ENCODE measurements at regions not wholly inside any gene's neighbourhood (a gene's known extent, or its start where the extent isn't known, plus 50 kb on each side); places are given as distances from the start of the nearest gene placed in this dataset.

GRCh38 chr4:153927451-153927850, 138.6 kb upstream of the SFRP2 start:
- Histone ChIP-seq H2BK12ac (ENCODE audit: insufficient read length, low read depth, low read length) (no peak overlapping the region), H2BK20ac (ENCODE audit: low read depth, low read length, poor library complexity, severe bottlenecking) (no peak overlapping the region), H2BK15ac (ENCODE audit: low read depth, low read length) (no peak overlapping the region), H3K23ac (ENCODE audit: insufficient read length, low read depth, low read length) (no peak overlapping the region), H3K18ac (ENCODE audit: insufficient read length, low read depth, low read length) (no peak overlapping the region), H3T11ph (ENCODE audit: low read length) (no peak overlapping the region), H4K91ac (ENCODE audit: insufficient read length, low read depth, low read length) (no peak overlapping the region), H2AFZ (ENCODE audit: low read length) (no peak overlapping the region), H3K4ac (ENCODE audit: low read depth, low read length) (no peak overlapping the region), H3K4me1 (ENCODE audit: insufficient read depth, low read length) (no peaks in the 10 kb centered on the region), H4K5ac (ENCODE audit: insufficient read length, low read depth, low read length) (no peak overlapping the region), H3K79me1 (ENCODE audit: insufficient read depth, low read depth, low read length, poor library complexity, severe bottlenecking) (no peaks in the 10 kb centered on the region), H2AK5ac (ENCODE audit: insufficient read length, low read length) (no peak overlapping the region), H2BK5ac (ENCODE audit: insufficient read length, low read length) (no peak overlapping the region), H4K8ac (replicated peaks; ENCODE audit: insufficient read length, low read depth, low read length) (no peak overlapping the region), H3K56ac (ENCODE audit: insufficient read length, low read depth, low read length) (no peak overlapping the region), H2BK120ac (ENCODE audit: low read depth, low read length, poor library complexity, severe bottlenecking) (no peak overlapping the region), H3K79me2 (ENCODE audit: insufficient read depth, low read length) (no peaks in the 10 kb centered on the region), H3K23me2 (ENCODE audit: insufficient read length, low read depth, low read length, poor library complexity, severe bottlenecking) (no peaks in the 10 kb centered on the region), H3K14ac (ENCODE audit: insufficient read depth, low read length) (no peak overlapping the region), H3K27me3 (ENCODE audit: insufficient read depth, low read length) (no peaks in the 10 kb centered on the region), H4K20me1 (ENCODE audit: control insufficient read depth, insufficient read depth, insufficient read length) (no peaks in the 10 kb centered on the region), H3K4me2 (ENCODE audit: insufficient read depth, insufficient read length, low read length) (no peak overlapping the region), H3K27ac (ENCODE audit: insufficient read length, low read depth, low read length) (no peak overlapping the region), H3K9ac (ENCODE audit: extremely low read depth, insufficient read length, low read length) (no peak overlapping the region), H3K9me3 (ENCODE audit: control insufficient read depth, low read depth, low read length) (no peaks in the 10 kb centered on the region)
- WGBS (ENCODE audit: extremely low coverage, insufficient read length, low lambda C conversion rate), result no CpG with 5 or more reads among the region's 5 CpGs
- TF ChIP-seq, protein P1, sequence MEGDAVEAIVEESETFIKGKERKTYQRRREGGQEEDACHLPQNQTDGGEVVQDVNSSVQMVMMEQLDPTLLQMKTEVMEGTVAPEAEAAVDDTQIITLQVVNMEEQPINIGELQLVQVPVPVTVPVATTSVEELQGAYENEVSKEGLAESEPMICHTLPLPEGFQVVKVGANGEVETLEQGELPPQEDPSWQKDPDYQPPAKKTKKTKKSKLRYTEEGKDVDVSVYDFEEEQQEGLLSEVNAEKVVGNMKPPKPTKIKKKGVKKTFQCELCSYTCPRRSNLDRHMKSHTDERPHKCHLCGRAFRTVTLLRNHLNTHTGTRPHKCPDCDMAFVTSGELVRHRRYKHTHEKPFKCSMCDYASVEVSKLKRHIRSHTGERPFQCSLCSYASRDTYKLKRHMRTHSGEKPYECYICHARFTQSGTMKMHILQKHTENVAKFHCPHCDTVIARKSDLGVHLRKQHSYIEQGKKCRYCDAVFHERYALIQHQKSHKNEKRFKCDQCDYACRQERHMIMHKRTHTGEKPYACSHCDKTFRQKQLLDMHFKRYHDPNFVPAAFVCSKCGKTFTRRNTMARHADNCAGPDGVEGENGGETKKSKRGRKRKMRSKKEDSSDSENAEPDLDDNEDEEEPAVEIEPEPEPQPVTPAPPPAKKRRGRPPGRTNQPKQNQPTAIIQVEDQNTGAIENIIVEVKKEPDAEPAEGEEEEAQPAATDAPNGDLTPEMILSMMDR (conservative IDR thresholded peaks at IDR 0.05), result no peak
- DNase-seq, result no peak
- Mint-ChIP-seq H3K27ac (no peak overlapping the region), H3K4me1 (peaks cover 11 to 12% of the 10 kb centered on the region in 2 experiments), H3K36me3 (ENCODE audit: insufficient read depth in 1 of 3, low read depth in 3 of 3) (no peaks in the 10 kb centered on the region), H3K27me3 (ENCODE audit: low read depth) (no peaks in the 10 kb centered on the region), H3K4me3 (no peak overlapping the region), H3K9me3 (no peaks in the 10 kb centered on the region)

Measured in H9 (cell line).